HepG2 (cell line): ENCODE measurements at regions not wholly inside any gene's neighbourhood (a gene's known extent, or its start where the extent isn't known, plus 50 kb on each side); places are given as distances from the start of the nearest gene placed in this dataset.

Experiments
- BCL6 ChIP-seq: IDR thresholded peaks from 2 replicates; pipeline ENCODE4 v1.6.1; 2016; ENCODE audit warnings: missing genetic modification reagents, missing compliant biosample characterization
- CCAR2 ChIP-seq: fragments of 200-400 bp; formaldehyde crosslinking; optimal IDR thresholded peaks from 2 replicates; pipeline ENCODE3; 2018; ENCODE audit warnings: low read depth, mild to moderate bottlenecking, low read length, moderate library complexity
- HOXA5 ChIP-seq: sonication (generic); formaldehyde crosslinking; IDR thresholded peaks from 2 replicates; pipeline ENCODE4 v1.4.0; 2020; ENCODE audit warnings: missing genetic modification reagents
- NFE2L1 ChIP-seq: sonication (generic); formaldehyde crosslinking; IDR thresholded peaks from 2 replicates; pipeline ENCODE4 v1.4.0; 2020; ENCODE audit warnings: missing genetic modification reagents, mild to moderate bottlenecking, borderline replicate concordance
- POLR2A ChIP-seq, 2 experiments: IDR thresholded peaks; 2 replicates each; pipeline ENCODE4 v1.6.1; 2011; ENCODE audit warnings: low read depth in 2 of 2, low read length in 2 of 2, mild to moderate bottlenecking in 1 of 2, moderate library complexity in 1 of 2; ENCODE audit not compliant: insufficient read depth in 1 of 2
- TAF1 ChIP-seq: sonication (generic); formaldehyde crosslinking; IDR thresholded peaks from 2 replicates; pipeline ENCODE4 v1.4.0; 2020; ENCODE audit warnings: missing genetic modification reagents
- USF2 ChIP-seq, 2 experiments: sonication (generic) in 1 of 2; formaldehyde crosslinking in 1 of 2; IDR thresholded peaks; 2 replicates each; pipeline versions ENCODE4 v1.5.1 to v1.6.1; 2011 to 2020; ENCODE audit warnings: borderline replicate concordance in 1 of 2, low read depth in 1 of 2, low read length in 1 of 2, mild to moderate bottlenecking in 1 of 2, missing genetic modification reagents in 1 of 2, moderate library complexity in 1 of 2
- ZNF570 ChIP-seq: sonication (generic); formaldehyde crosslinking; IDR thresholded peaks from 2 replicates; pipeline ENCODE4 v1.4.0; 2020; ENCODE audit warnings: mild to moderate bottlenecking, missing genetic modification reagents, borderline replicate concordance
- TF ChIP-seq, protein P1 (sequence below): sonication (generic); formaldehyde crosslinking; IDR thresholded peaks from 2 replicates; pipeline ENCODE4 v1.5.0; 2020; ENCODE audit warnings: mild to moderate bottlenecking, missing genetic modification reagents, moderate library complexity

- no peak for TF ChIP-seq POLR2A (IDR thresholded peaks at IDR 0.05; ENCODE audit: insufficient read depth in 1 of 2, low read depth in 2 of 2, low read length in 2 of 2)
- no peak for TF ChIP-seq ZNF570 (CRISPR knock-in tag)
- TF ChIP-seq TAF1 = no peak
- TF ChIP-seq NFE2L1 (CRISPR knock-in tag) = no peak
- no peak for TF ChIP-seq USF2 (IDR thresholded peaks at IDR 0.05; ENCODE audit: low read depth, low read length)
- TF ChIP-seq USF2 (CRISPR knock-in tag; IDR thresholded peaks at IDR 0.05; ENCODE audit: borderline replicate concordance) = no peak
- TF ChIP-seq CCAR2 = no peak
- no peak for TF ChIP-seq BCL6 (CRISPR knock-in tag)
- no peak for TF ChIP-seq HOXA5 (CRISPR knock-in tag)
- TF ChIP-seq, protein P1, sequence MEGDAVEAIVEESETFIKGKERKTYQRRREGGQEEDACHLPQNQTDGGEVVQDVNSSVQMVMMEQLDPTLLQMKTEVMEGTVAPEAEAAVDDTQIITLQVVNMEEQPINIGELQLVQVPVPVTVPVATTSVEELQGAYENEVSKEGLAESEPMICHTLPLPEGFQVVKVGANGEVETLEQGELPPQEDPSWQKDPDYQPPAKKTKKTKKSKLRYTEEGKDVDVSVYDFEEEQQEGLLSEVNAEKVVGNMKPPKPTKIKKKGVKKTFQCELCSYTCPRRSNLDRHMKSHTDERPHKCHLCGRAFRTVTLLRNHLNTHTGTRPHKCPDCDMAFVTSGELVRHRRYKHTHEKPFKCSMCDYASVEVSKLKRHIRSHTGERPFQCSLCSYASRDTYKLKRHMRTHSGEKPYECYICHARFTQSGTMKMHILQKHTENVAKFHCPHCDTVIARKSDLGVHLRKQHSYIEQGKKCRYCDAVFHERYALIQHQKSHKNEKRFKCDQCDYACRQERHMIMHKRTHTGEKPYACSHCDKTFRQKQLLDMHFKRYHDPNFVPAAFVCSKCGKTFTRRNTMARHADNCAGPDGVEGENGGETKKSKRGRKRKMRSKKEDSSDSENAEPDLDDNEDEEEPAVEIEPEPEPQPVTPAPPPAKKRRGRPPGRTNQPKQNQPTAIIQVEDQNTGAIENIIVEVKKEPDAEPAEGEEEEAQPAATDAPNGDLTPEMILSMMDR (CRISPR knock-in tag) = no peak
These were observed 1009.0 kb downstream of the PLA2G4A start for GRCh38 chr1:187837787-187838186.
